IPS-NIHi7 (cell line): ENCODE measurements at regions not wholly inside any gene's neighbourhood (a gene's known extent, or its start where the extent isn't known, plus 50 kb on each side); places are given as distances from the start of the nearest gene placed in this dataset.

Experiments used
- DNase-seq: peaks from one replicate; pipeline ENCODE4 v3.0.0; 2012; ENCODE audit warnings: mixed read lengths; ENCODE audit errors: extremely low spot score

GRCh38 chr4:14096396-14096965 is 469.0 kb upstream of the BOD1L1 start:
- no peak for DNase-seq

GRCh38 chr4:14100349-14100748 is 472.8 kb upstream of the BOD1L1 start:
- DNase-seq: no peak

GRCh38 chr4:14110407-14110806 is 482.9 kb upstream of the BOD1L1 start:
- DNase-seq: no peak

- DNase-seq: no peak
These were observed 484.2 kb upstream of the BOD1L1 start for GRCh38 chr4:14111730-14112181.

- peak; percentile 37 for DNase-seq
These were observed 487.6 kb upstream of the BOD1L1 start for GRCh38 chr4:14115106-14115505.

GRCh38 chr4:14117575-14118238 is 490.2 kb upstream of the BOD1L1 start:
- DNase-seq: no peak

GRCh38 chr4:14124816-14125215 is 497.3 kb upstream of the BOD1L1 start:
- no peak for DNase-seq

- DNase-seq: no peak
These were observed 498.0 kb upstream of the BOD1L1 start for GRCh38 chr4:14125375-14126129.

- no peak for DNase-seq
These were observed 503.0 kb upstream of the BOD1L1 start for GRCh38 chr4:14130551-14130950.

GRCh38 chr4:14131335-14131734 is 503.8 kb upstream of the BOD1L1 start:
- DNase-seq: no peak

- no peak for DNase-seq
These were observed 504.8 kb upstream of the BOD1L1 start for GRCh38 chr4:14132301-14132700.

GRCh38 chr4:14138106-14138505 is 510.6 kb upstream of the BOD1L1 start:
- DNase-seq: no peak

- peak; percentile 26 for DNase-seq
These were observed 516.4 kb upstream of the BOD1L1 start for GRCh38 chr4:14143892-14144291.

- DNase-seq: no peak
These were observed 521.9 kb upstream of the BOD1L1 start for GRCh38 chr4:14149176-14150053.

- no peak for DNase-seq
These were observed 523.6 kb upstream of the BOD1L1 start for GRCh38 chr4:14151101-14151500.

GRCh38 chr4:14152834-14153519 is 525.5 kb upstream of the BOD1L1 start:
- no peak for DNase-seq

GRCh38 chr4:14155803-14156202 is 528.3 kb upstream of the BOD1L1 start:
- no peak for DNase-seq

GRCh38 chr4:14157262-14157661 is 529.7 kb upstream of the BOD1L1 start:
- DNase-seq: no peak

- no peak for DNase-seq
These were observed 537.8 kb upstream of the BOD1L1 start for GRCh38 chr4:14165222-14165920.

- DNase-seq: no peak
These were observed 540.5 kb upstream of the BOD1L1 start for GRCh38 chr4:14167876-14168510.
